ENCODE measurements at regions not wholly inside any gene's neighbourhood (a gene's known extent, or its start where the extent isn't known, plus 50 kb on each side); places are given as distances from the start of the nearest gene placed in this dataset.

- TF ChIP-seq CTCF (IDR thresholded peaks at IDR 0.05; ENCODE audit: control extremely low read depth, extremely low read depth, low read depth, missing control alignments) = no peak
- POLR2A ChIA-PET = no interaction called here
- no peak for DNase-seq (ENCODE audit: extremely low spot score)
- CTCF ChIA-PET = interaction anchor here (0.8 to 1.1 kb wide), 2 partner anchors 9 to 66 kb away, joined by 3 to 6 read pairs; no protein-coding TSS in a partner anchor
These were observed 165.4 kb upstream of the CHD6 start for GRCh38 chr20:41783423-41784208.

GRCh38 chr20:41782730-41783406, 164.7 kb upstream of the CHD6 start:
- DNase-seq (ENCODE audit: extremely low spot score) = no peak
- TF ChIP-seq CTCF (IDR thresholded peaks at IDR 0.05; ENCODE audit: control extremely low read depth, extremely low read depth, low read depth, missing control alignments) = no peak
- ChIA-PET POLR2A (no interaction called here), CTCF (interaction anchor here (1.1 kb wide), 1 partner anchor 9 kb away, joined by 6 read pairs; no protein-coding TSS in a partner anchor)

GRCh38 chr20:41782255-41782654, 164.1 kb upstream of the CHD6 start:
- DNase-seq (ENCODE audit: extremely low spot score) = no peak
- POLR2A ChIA-PET = no interaction called here
- no peak for TF ChIP-seq CTCF (IDR thresholded peaks at IDR 0.05; ENCODE audit: control extremely low read depth, extremely low read depth, low read depth, missing control alignments)
- CTCF ChIA-PET = no interaction called here

- DNase-seq (ENCODE audit: extremely low spot score) = no peak
- CTCF ChIA-PET = no interaction called here
- POLR2A ChIA-PET = no interaction called here
- TF ChIP-seq CTCF (IDR thresholded peaks at IDR 0.05; ENCODE audit: control extremely low read depth, extremely low read depth, low read depth, missing control alignments) = no peak
These were observed 158.2 kb upstream of the CHD6 start for GRCh38 chr20:41776421-41776820.

- no peak for DNase-seq (ENCODE audit: extremely low spot score)
- POLR2A ChIA-PET = no interaction called here
- no peak for TF ChIP-seq CTCF (IDR thresholded peaks at IDR 0.05; ENCODE audit: control extremely low read depth, extremely low read depth, low read depth, missing control alignments)
- CTCF ChIA-PET = no interaction called here
These were observed 156.1 kb upstream of the CHD6 start for GRCh38 chr20:41774291-41774690.

GRCh38 chr20:41770965-41771364, 152.8 kb upstream of the CHD6 start:
- ChIA-PET POLR2A (no interaction called here), CTCF (no interaction called here)
- TF ChIP-seq CTCF (IDR thresholded peaks at IDR 0.05; ENCODE audit: control extremely low read depth, extremely low read depth, low read depth, missing control alignments) = no peak
- DNase-seq (ENCODE audit: extremely low spot score) = no peak

Measured in GM10248 (cell line).